ENCODE measurements at regions not wholly inside any gene's neighbourhood (a gene's known extent, or its start where the extent isn't known, plus 50 kb on each side); places are given as distances from the start of the nearest gene placed in this dataset.

- H3K4me3 ChIP-seq (ENCODE audit: low read depth, low read length) = no peak overlapping the region
Observed at GRCh38 chr7:115125750-115126149, 203.9 kb downstream of the MDFIC start.

GRCh38 chr7:115125312-115125711 lies 203.4 kb downstream of the MDFIC start:
- no peaks in the 10 kb centered on the region for H3K9me3 ChIP-seq (ENCODE audit: control insufficient read depth, insufficient read depth, low read depth, low read length)
- no peaks in the 10 kb centered on the region for H3K4me1 ChIP-seq (ENCODE audit: control insufficient read depth, insufficient read depth, low read length)
- no peak for TF ChIP-seq ZBTB44 (tag by site-specific recombination; IDR thresholded peaks at IDR 0.05)
- TF ChIP-seq ZNF654 (tag by site-specific recombination; IDR thresholded peaks at IDR 0.05; ENCODE audit: low read depth) = no peak
- TF ChIP-seq SALL2 (tag by site-specific recombination; IDR thresholded peaks at IDR 0.05; ENCODE audit: borderline replicate concordance) = no peak
- TF ChIP-seq ZEB2 (tag by site-specific recombination; IDR thresholded peaks at IDR 0.05) = no peak
- TF ChIP-seq REPIN1 (tag by site-specific recombination; IDR thresholded peaks at IDR 0.05; ENCODE audit: low read depth) = no peak
- TF ChIP-seq ZFP3 (tag by site-specific recombination; IDR thresholded peaks at IDR 0.05; ENCODE audit: low read depth) = no peak
- TF ChIP-seq ZNF791 (tag by site-specific recombination; IDR thresholded peaks at IDR 0.05) = no peak
- no peak for TF ChIP-seq HOXD13 (CRISPR knock-in tag; IDR thresholded peaks at IDR 0.05; ENCODE audit: borderline replicate concordance)
- no peak for TF ChIP-seq EGR2 (tag by site-specific recombination; IDR thresholded peaks at IDR 0.05; ENCODE audit: low read depth)
- no peak for TF ChIP-seq GLI2 (tag by site-specific recombination; IDR thresholded peaks at IDR 0.05; ENCODE audit: borderline replicate concordance, low read depth)
- no peak for TF ChIP-seq ZNF768 (tag by site-specific recombination; IDR thresholded peaks at IDR 0.05)
- no peak for TF ChIP-seq PRDM2 (tag by site-specific recombination; IDR thresholded peaks at IDR 0.05; ENCODE audit: borderline replicate concordance)
- no peak for TF ChIP-seq RBAK (tag by site-specific recombination; IDR thresholded peaks at IDR 0.05)
- TF ChIP-seq ZNF335 (tag by site-specific recombination; conservative IDR thresholded peaks at IDR 0.05) = no peak
- no peak for TF ChIP-seq ZNF776 (tag by site-specific recombination; IDR thresholded peaks at IDR 0.05; ENCODE audit: borderline replicate concordance)
- TF ChIP-seq ZBTB7A (tag by site-specific recombination; IDR thresholded peaks at IDR 0.05; ENCODE audit: low read depth) = no peak
- H3K27ac ChIP-seq (ENCODE audit: extremely low read depth, low read depth, low read length) = no peak overlapping the region
- no peak overlapping the region for H3K4me3 ChIP-seq (ENCODE audit: low read depth, low read length)
- H3K36me3 ChIP-seq (ENCODE audit: control insufficient read depth in 2 of 2, insufficient read depth in 1 of 2, low read length in 2 of 2) = no peaks in the 10 kb centered on the region
- CTCF ChIA-PET = no interaction called here
- POLR2A ChIA-PET = no interaction called here

More at GRCh38 chr7:115125750-115126149, 203.9 kb downstream of the MDFIC start:
- Histone ChIP-seq H3K4me1 (ENCODE audit: control insufficient read depth, insufficient read depth, low read length) (no peaks in the 10 kb centered on the region), H3K36me3 (ENCODE audit: control insufficient read depth in 2 of 2, insufficient read depth in 1 of 2, low read length in 2 of 2) (no peaks in the 10 kb centered on the region), H3K27ac (ENCODE audit: extremely low read depth, low read depth, low read length) (no peak overlapping the region), H3K9me3 (ENCODE audit: control insufficient read depth, insufficient read depth, low read depth, low read length) (no peaks in the 10 kb centered on the region)
- CTCF ChIA-PET = no interaction called here
- POLR2A ChIA-PET = no interaction called here
- TF ChIP-seq ZBTB6 (tag by site-specific recombination; IDR thresholded peaks at IDR 0.05) = no peak
- TF ChIP-seq ZNF335 (tag by site-specific recombination; conservative IDR thresholded peaks at IDR 0.05) = no peak
- TF ChIP-seq ZNF211 (tag by site-specific recombination; IDR thresholded peaks at IDR 0.05; ENCODE audit: low read depth) = no peak
- no peak for TF ChIP-seq ZNF223 (tag by site-specific recombination; IDR thresholded peaks at IDR 0.05)
- no peak for TF ChIP-seq SP3 (tag by site-specific recombination; IDR thresholded peaks at IDR 0.05)
- no peak for TF ChIP-seq ZNF654 (tag by site-specific recombination; IDR thresholded peaks at IDR 0.05; ENCODE audit: low read depth)
- TF ChIP-seq ZNF596 (tag by site-specific recombination; IDR thresholded peaks at IDR 0.05) = no peak
- no peak for TF ChIP-seq ZNF10 (tag by site-specific recombination; IDR thresholded peaks at IDR 0.05)
- no peak for TF ChIP-seq ZNF560 (tag by site-specific recombination; IDR thresholded peaks at IDR 0.05; ENCODE audit: borderline replicate concordance)
- TF ChIP-seq ZNF121 (tag by site-specific recombination; IDR thresholded peaks at IDR 0.05) = no peak
- TF ChIP-seq ZNF629 (tag by site-specific recombination; IDR thresholded peaks at IDR 0.05) = no peak
- TF ChIP-seq MYNN (tag by site-specific recombination; IDR thresholded peaks at IDR 0.05; ENCODE audit: borderline replicate concordance) = no peak
- TF ChIP-seq ZNF639 (tag by site-specific recombination; IDR thresholded peaks at IDR 0.05) = no peak
- no peak for TF ChIP-seq ZNF184 (tag by site-specific recombination; IDR thresholded peaks at IDR 0.05)
- no peak for TF ChIP-seq RBAK (tag by site-specific recombination; IDR thresholded peaks at IDR 0.05)
